ENCODE measurements at regions not wholly inside any gene's neighbourhood (a gene's known extent, or its start where the extent isn't known, plus 50 kb on each side); places are given as distances from the start of the nearest gene placed in this dataset.

- no peak for TF ChIP-seq CTCF (IDR thresholded peaks at IDR 0.05; ENCODE audit: low read depth, low read length)
- no peak for TF ChIP-seq POLR2A (IDR thresholded peaks at IDR 0.05; ENCODE audit: extremely low read depth, insufficient read length)
- no peak for TF ChIP-seq MYC (IDR thresholded peaks at IDR 0.05; ENCODE audit: low read depth, low read length)
- TF ChIP-seq, protein P1, sequence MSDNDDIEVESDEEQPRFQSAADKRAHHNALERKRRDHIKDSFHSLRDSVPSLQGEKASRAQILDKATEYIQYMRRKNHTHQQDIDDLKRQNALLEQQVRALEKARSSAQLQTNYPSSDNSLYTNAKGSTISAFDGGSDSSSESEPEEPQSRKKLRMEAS (IDR thresholded peaks at IDR 0.05; ENCODE audit: low read depth, low read length) = no peak
Measured at GRCh38 chr14:83491091-83491490, 1957.4 kb upstream of the SEL1L start.

Data from NB4 (cell line).